Progenitor cell of endocrine pancreas (in vitro differentiated cells): ENCODE measurements at regions not wholly inside any gene's neighbourhood (a gene's known extent, or its start where the extent isn't known, plus 50 kb on each side); places are given as distances from the start of the nearest gene placed in this dataset.

ENCODE experiments used
- DNase-seq: peaks from one replicate; pipeline ENCODE4 v3.0.0; 2021; ENCODE audit warnings: low spot score; ENCODE audit not compliant: unreplicated experiment
- H3K27ac Mint-ChIP-seq: 2 replicates; pipeline ENCODE4 v1.8.0; 2021; ENCODE audit warnings: mild to moderate bottlenecking, moderate library complexity, mixed read lengths
- H3K27me3 Mint-ChIP-seq: 2 replicates; pipeline ENCODE4 v1.8.0; 2021; ENCODE audit warnings: mixed read lengths
- H3K36me3 Mint-ChIP-seq: 2 replicates; pipeline ENCODE4 v1.8.0; 2022; ENCODE audit warnings: mixed read lengths; ENCODE audit not compliant: insufficient read depth
- H3K4me1 Mint-ChIP-seq: 2 replicates; pipeline ENCODE4 v1.8.0; 2021; ENCODE audit warnings: low read depth, mixed read lengths
- H3K4me3 Mint-ChIP-seq: 2 replicates; pipeline ENCODE4 v1.8.0; 2021; ENCODE audit warnings: low read depth, mild to moderate bottlenecking, moderate library complexity, mixed read lengths
- H3K9me3 Mint-ChIP-seq: 2 replicates; pipeline ENCODE4 v1.8.0; 2021; ENCODE audit warnings: low read depth, mixed read lengths
- CTCF ChIP-seq: fragments of 200-600 bp; sonication (generic); IDR thresholded peaks from one replicate; pipeline ENCODE4 v1.5.0; 2021; ENCODE audit warnings: antibody characterized with exemption, mild to moderate bottlenecking; ENCODE audit not compliant: unreplicated experiment

- TF ChIP-seq CTCF, result no peak
- Mint-ChIP-seq H3K27ac (no peak overlapping the region), H3K36me3 (no peaks in the 10 kb centered on the region), H3K27me3 (no peaks in the 10 kb centered on the region), H3K4me1 (no peaks in the 10 kb centered on the region), H3K4me3 (no peak overlapping the region), H3K9me3 (no peaks in the 10 kb centered on the region)
- no peak for DNase-seq
Observed at GRCh38 chrX:7720519-7720918, 122.5 kb upstream of the VCX start.

DNA sequence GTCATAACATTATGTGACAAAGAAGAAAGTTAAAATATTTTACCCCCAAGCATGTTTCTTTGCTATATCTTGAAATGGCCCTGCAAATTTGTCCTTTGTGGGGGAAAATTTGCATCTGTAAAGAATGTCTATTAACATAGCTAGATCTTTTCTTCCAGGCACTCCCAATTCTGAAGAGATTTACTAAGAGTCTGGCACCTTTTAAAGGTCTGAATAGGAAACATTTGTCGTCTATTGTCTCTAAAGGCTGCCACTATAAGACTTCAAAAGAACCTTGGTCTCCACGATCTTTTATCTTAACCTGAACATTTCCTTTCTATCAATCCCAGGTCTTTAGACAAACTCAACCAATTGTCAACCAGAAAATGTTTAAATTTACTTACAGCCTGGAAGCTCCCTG, 128.6 kb upstream of the VCX start:
- H3K9me3 Mint-ChIP-seq, result no peaks in the 10 kb centered on the region
- no peaks in the 10 kb centered on the region for H3K36me3 Mint-ChIP-seq
- H3K4me3 Mint-ChIP-seq, result no peak overlapping the region
- peaks cover 4% of the 10 kb centered on the region for H3K4me1 Mint-ChIP-seq
- no peak for DNase-seq
- no peak for TF ChIP-seq CTCF
- no peaks in the 10 kb centered on the region for H3K27me3 Mint-ChIP-seq
- H3K27ac Mint-ChIP-seq, result no peak overlapping the region

DNA sequence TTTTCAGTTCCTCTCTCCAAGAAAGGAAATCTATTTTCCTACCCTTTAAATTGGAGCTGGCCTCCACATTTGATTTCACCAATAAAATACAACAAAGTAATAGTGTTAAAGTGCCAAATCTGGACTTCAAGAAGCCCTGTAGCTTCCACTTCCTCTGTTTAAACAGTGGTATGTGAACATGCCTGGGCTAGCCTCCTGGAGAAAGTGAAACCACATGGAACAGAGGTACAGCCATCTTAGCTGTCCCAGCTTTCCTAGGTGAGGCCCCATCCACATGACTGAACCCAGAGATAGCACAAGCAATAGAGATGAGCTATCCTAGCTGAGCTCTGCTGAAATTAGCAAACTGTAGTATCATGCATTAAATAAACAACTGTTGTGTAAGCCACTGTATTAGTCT, 131.8 kb upstream of the VCX start:
- no peak for DNase-seq
- Mint-ChIP-seq H3K4me1 (peaks cover 4% of the 10 kb centered on the region), H3K27ac (no peak overlapping the region), H3K9me3 (no peaks in the 10 kb centered on the region), H3K4me3 (no peak overlapping the region), H3K36me3 (no peaks in the 10 kb centered on the region), H3K27me3 (no peaks in the 10 kb centered on the region)
- TF ChIP-seq CTCF, result no peak

DNA sequence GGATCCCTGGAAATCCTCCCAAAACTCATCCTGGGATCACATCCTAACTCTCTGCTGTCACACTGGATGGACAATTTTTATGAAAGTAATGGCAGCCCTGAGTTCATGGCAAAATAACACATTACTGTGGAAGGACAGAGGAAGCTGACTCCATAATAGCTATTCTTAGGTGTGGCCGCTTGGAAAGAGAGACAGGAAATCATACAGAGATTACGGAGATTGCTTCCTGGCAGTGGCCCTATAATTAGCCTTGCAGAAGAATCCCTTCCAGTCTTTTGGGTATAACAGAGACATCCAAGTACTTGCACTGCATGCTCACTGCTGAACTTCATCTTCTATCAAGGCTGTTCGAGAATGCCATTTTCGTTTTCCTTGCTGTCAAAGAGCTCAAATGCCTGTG, 133.1 kb upstream of the VCX start:
- H3K4me1 Mint-ChIP-seq, result peaks cover 4% of the 10 kb centered on the region
- H3K27me3 Mint-ChIP-seq, result no peaks in the 10 kb centered on the region
- no peaks in the 10 kb centered on the region for H3K9me3 Mint-ChIP-seq
- no peak overlapping the region for H3K27ac Mint-ChIP-seq
- no peaks in the 10 kb centered on the region for H3K36me3 Mint-ChIP-seq
- no peak overlapping the region for H3K4me3 Mint-ChIP-seq
- DNase-seq, result no peak
- no peak for TF ChIP-seq CTCF

GRCh38 chrX:7706032-7706431, 136.9 kb upstream of the VCX start:
- Mint-ChIP-seq H3K4me1 (peaks cover 3% of the 10 kb centered on the region), H3K9me3 (no peaks in the 10 kb centered on the region), H3K36me3 (no peaks in the 10 kb centered on the region), H3K27me3 (no peaks in the 10 kb centered on the region), H3K27ac (no peak overlapping the region), H3K4me3 (no peak overlapping the region)
- no peak for DNase-seq
- TF ChIP-seq CTCF, result peak; percentile 55
